NCI-H2107 treated with DMSO at 0.1 percent for 48 hours (cell line): ENCODE measurements at regions not wholly inside any gene's neighbourhood (a gene's known extent, or its start where the extent isn't known, plus 50 kb on each side); places are given as distances from the start of the nearest gene placed in this dataset.
"Not testable (repeated sequence)": the region's sequence is repeated elsewhere in the genome, so short reads cannot be mapped to it uniquely, and the experiment has no call there.

ENCODE experiments used
- DNase-seq: peaks from one replicate; lab custom pipeline; 2025; ENCODE audit not compliant: unreplicated experiment; lab: John Stamatoyannopoulos, UW

GRCh38 chrX:45517090-45517973 is 316.7 kb upstream of the DIPK2B start:
- no peak for DNase-seq

- DNase-seq = no peak
Measured at GRCh38 chrX:45515262-45516215, 314.9 kb upstream of the DIPK2B start.

- no peak for DNase-seq
Measured at GRCh38 chrX:45513042-45513441, 312.4 kb upstream of the DIPK2B start.

DNA sequence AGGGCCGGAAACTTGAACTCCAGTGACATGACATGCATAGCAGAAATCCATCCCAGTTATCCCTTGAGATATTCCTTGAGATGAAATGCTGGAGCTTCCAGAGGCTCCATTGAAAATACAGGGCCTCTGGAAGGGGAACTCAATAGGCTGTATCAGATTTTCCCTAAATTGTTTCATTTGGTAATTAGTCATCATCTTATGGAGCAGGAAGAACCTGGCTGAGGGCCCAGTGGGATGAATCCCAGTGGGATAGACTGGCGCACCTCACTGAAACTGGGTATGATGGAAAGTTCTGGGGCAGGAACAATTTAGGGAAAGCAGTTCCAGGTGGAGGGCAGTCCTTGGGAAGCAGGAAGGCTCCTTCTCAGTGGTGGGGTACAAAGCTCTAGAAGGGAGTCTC is 307.8 kb upstream of the DIPK2B start:
- no peak for DNase-seq

GRCh38 chrX:45506149-45506730 is 305.6 kb upstream of the DIPK2B start:
- no peak for DNase-seq

GRCh38 chrX:45505214-45505613 is 304.5 kb upstream of the DIPK2B start:
- DNase-seq = no peak

DNA sequence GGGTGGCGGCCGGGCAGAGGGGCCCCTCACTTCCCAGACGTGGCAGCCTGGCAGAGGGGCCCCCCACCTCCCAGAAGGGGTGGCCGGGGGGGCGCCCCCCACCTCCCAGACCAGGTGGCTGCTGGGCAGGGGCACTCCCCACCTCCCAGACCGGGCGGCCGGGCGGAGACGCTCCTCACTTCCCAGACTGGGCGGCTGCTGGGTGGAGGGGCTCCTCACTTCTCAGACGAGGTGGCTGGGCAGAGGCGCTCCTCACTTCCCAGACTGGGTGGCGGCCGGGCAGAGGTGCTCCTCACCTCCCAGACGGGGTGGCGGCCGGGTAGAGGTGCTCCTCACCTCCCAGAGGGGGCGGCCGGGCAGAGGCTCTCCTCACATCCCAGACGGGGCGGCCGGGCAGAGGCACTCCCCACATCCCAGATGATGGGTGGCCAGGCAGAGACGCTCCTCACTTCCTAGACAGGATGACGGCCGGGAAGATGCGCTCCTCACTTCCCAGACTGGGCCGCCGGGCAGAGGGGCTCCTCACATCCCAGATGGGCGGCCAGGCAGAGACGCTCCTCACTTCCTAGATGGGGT is 303.2 kb upstream of the DIPK2B start:
- DNase-seq = not testable (repeated sequence)

- no peak for DNase-seq
Measured at GRCh38 chrX:45502396-45502795, 301.7 kb upstream of the DIPK2B start.

GRCh38 chrX:45497290-45497689 is 296.6 kb upstream of the DIPK2B start:
- DNase-seq = no peak

DNA sequence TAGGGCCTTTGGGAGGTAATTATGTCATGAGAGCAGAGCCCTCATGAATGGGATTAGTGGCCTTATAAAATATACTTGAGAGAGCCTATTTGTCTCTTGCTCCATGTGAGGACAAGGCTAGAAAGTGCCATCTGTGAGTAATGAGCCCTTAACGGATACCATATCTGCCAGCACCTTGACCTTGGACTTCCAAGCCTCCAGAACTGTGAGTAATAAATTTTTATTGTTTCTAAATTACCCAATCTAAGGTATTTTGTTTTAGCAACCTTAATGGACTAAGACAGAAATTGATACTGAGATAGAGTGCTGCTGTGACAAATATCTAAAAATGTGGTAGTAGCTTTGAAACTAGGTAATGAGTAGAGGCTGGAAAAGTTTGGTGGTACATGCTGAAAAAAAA is 285.0 kb upstream of the DIPK2B start:
- no peak for DNase-seq

DNA sequence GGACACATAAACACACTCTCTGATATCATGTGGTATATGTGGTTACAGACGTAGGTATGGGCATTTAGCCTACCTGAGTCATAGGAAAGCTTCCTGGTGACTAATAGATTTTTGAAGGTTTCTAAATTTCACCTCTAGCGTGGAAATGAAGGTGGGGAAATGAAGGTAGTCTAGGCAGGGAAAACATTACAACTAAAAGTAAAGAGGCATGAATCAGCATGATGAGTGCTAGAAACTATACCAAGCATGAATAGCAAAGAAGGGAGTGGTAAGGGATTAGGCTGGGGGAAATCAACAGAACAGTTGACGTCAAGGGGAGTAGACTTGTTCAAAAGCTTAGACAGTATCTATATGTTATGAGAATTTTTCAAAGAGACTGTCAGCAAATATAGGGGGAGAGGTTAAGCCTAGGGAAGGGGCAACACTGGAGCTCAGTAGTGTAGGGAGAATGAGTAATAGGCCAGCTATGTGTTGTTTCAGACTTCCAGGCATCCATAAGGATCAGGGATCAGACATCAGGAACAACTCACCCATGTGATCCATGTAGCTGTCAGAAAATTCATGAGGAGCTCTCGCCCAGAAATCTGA is 279.3 kb upstream of the DIPK2B start:
- DNase-seq = no peak

DNA sequence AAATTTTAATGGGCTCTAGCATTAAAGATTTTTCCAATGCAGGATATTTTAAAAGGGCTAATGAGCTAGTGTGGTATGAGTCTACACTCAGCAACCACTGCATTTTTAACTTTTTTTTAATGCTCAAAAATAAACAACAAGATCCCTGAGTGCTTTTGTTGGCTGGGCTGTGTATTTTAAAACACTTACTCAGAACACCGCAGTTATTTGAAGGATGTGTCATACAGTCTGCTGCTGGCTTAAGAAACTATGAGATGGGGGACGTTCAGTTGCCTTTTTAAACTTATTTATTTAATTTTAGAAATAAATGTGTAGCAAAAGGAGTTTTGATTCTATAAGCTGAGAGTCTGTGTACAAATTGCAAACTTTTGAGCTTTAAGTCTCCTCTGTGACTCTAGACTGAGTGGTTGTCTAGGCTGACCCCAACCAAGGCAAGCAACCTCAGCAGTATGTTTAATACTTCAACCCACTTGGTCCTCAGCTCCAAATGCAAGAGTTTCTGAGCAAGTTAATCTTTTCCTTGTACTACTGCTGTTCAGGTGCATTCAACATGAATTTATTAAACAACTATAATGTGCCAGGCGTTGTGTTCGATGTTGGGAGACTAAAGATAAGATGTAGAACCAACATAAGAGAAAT is 278.6 kb upstream of the DIPK2B start:
- no peak for DNase-seq

GRCh38 chrX:45472968-45473367 is 272.3 kb upstream of the DIPK2B start:
- DNase-seq = no peak

DNA sequence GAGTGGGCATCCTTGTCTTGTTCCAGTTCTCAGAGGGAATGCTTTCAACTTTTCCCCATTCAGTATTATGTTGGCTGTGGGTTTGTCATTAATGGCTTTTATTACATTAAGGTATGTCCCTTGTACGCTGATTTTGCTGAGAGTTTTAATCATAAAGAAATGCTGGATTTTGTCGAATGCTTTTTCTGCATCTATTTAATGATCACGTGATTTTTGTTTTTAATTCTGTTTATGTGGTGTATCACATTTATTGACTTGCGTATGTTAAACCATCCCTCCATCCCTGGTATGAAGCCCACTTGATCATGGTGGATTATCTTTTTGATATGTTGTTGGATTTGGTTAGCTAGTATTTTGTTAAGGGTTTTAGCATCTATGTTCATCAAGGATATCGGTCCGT is 266.9 kb upstream of the DIPK2B start:
- DNase-seq = not testable (repeated sequence)

DNA sequence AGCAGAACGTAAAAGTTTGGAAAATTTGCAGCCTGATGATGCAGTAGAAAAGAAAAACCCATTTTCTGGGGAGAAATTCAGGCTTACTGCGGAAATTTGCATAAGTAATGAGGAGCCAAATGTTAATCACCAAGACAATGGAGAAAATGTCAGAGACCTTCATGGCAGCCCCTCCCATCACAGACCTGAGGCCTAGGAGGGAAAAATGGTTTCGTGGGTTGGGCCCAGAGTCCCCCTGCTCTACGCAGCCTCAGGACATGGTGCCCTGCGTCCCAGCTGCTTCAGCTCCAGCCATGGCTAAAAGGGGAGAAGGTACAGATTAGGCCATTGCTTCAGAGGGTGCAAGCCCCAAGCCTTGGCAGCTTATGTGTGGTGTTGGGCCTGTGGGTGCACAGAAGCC is 255.1 kb upstream of the DIPK2B start:
- DNase-seq = not testable (repeated sequence)

DNA sequence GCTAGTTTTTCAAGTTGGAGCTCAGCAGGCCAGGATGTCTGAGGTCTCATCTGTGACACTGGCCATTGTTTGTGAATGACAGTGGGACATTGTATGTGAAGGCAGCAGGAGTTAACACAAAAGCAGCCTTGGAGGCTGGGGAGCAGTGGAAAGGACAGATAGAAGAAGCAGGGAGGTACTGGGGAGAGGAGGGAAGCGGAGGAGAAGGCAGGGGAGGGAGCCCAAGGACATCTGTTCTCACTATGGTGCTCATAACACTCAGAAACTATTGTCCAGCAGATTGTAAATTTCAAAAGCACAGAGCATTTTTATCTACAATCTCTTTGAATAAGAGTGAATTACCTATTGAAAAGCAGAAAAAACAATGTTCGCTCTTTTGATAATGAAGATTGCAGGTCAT is 253.6 kb upstream of the DIPK2B start:
- DNase-seq = no peak

GRCh38 chrX:45449982-45450381 is 249.3 kb upstream of the DIPK2B start:
- no peak for DNase-seq

- no peak for DNase-seq
Measured at GRCh38 chrX:45447995-45448394, 247.3 kb upstream of the DIPK2B start.

- no peak for DNase-seq
Measured at GRCh38 chrX:45447331-45447730, 246.7 kb upstream of the DIPK2B start.

GRCh38 chrX:45445745-45446412 is 245.2 kb upstream of the DIPK2B start:
- DNase-seq = no peak
